ENCODE measurements at regions not wholly inside any gene's neighbourhood (a gene's known extent, or its start where the extent isn't known, plus 50 kb on each side); places are given as distances from the start of the nearest gene placed in this dataset.
"Not testable (repeated sequence)": the region's sequence is repeated elsewhere in the genome, so short reads cannot be mapped to it uniquely, and the experiment has no call there.

GRCh38 chr9:42434844-42435714 lies 251.6 kb downstream of the SPATA31A6 start:
- DNase-seq: not testable (repeated sequence)

- DNase-seq: not testable (repeated sequence)
These were observed 252.4 kb downstream of the SPATA31A6 start for GRCh38 chr9:42435715-42436342.

GRCh38 chr9:42437057-42437759 lies 253.7 kb downstream of the SPATA31A6 start:
- DNase-seq: not testable (repeated sequence)

GRCh38 chr9:42442680-42443079 lies 259.2 kb downstream of the SPATA31A6 start:
- DNase-seq: not testable (repeated sequence)

- not testable (repeated sequence) for DNase-seq
These were observed 260.0 kb downstream of the SPATA31A6 start for GRCh38 chr9:42443414-42443813.

- not testable (repeated sequence) for DNase-seq
These were observed 278.0 kb downstream of the SPATA31A6 start for GRCh38 chr9:42461436-42461835.

- DNase-seq: not testable (repeated sequence)
These were observed 278.4 kb downstream of the SPATA31A6 start for GRCh38 chr9:42461863-42462262.

GRCh38 chr9:42463981-42464380 lies 280.5 kb downstream of the SPATA31A6 start:
- not testable (repeated sequence) for DNase-seq

GRCh38 chr9:42470577-42470976 lies 287.1 kb downstream of the SPATA31A6 start:
- peak in 3 of 58 donors; percentile 2 to 32 (median 11) for DNase-seq

GRCh38 chr9:42490989-42491388 lies 307.5 kb downstream of the SPATA31A6 start:
- DNase-seq: not testable (repeated sequence)

GRCh38 chr9:42502620-42503264 lies 319.3 kb downstream of the SPATA31A6 start:
- not testable (repeated sequence) for DNase-seq

GRCh38 chr9:42508111-42508510 lies 324.7 kb downstream of the SPATA31A6 start:
- DNase-seq: not testable (repeated sequence)

- not testable (repeated sequence) for DNase-seq
These were observed 330.1 kb downstream of the SPATA31A6 start for GRCh38 chr9:42513535-42513934.

GRCh38 chr9:42534325-42534983 lies 351.0 kb downstream of the SPATA31A6 start:
- DNase-seq: not testable (repeated sequence)

- DNase-seq: not testable (repeated sequence)
These were observed 351.5 kb downstream of the SPATA31A6 start for GRCh38 chr9:42534984-42535325.

- not testable (repeated sequence) for DNase-seq
These were observed 367.4 kb downstream of the SPATA31A6 start for GRCh38 chr9:42550789-42551357.

- not testable (repeated sequence) for DNase-seq
These were observed 385.1 kb downstream of the SPATA31A6 start for GRCh38 chr9:42568530-42568929.

- DNase-seq: not testable (repeated sequence)
These were observed 385.6 kb downstream of the SPATA31A6 start for GRCh38 chr9:42568942-42569556.

GRCh38 chr9:42577851-42578250 lies 394.4 kb downstream of the SPATA31A6 start:
- not testable (repeated sequence) for DNase-seq

Data from anterior cingulate cortex (tissue), 58 donors.